ENCODE measurements at regions not wholly inside any gene's neighbourhood (a gene's known extent, or its start where the extent isn't known, plus 50 kb on each side); places are given as distances from the start of the nearest gene placed in this dataset.

DNA sequence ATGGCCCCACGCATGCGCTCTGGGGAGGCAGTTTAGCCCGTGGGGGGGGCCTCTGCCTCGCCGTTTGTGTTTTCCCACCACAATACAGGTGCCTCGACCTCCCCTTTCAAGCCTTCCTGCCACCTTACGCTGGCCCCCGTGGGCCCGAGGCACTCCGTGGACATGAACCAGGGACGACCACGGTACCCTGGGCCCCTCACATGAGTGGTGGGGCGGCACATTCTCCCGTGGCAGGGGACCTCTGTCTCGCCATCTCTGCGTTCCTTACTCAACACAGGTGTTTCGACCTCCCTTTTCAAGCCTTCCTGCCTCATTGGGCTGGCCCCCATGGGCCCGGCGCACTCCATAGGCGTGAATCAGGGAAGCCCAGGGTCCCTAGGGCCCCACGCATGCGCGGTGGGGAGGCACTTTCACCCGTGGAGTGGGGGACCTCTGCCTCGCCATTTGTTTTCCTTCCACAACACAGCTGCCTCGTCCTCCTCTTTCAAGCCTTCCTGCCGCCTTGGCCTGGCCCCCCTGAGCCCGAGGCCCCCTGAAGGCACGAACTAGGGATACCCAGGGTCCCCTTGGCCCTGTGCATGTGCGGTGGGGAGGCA, 339.5 kb downstream of the ALG10 start:
- DNase-seq (ENCODE audit: low read depth, low spot score) (no peak), FAIRE-seq (no peak)
- no peak for TF ChIP-seq GATA2 (IDR thresholded peaks at IDR 0.05; ENCODE audit: insufficient read depth, insufficient read length, low read depth, low read length)
- TF ChIP-seq, protein P1, sequence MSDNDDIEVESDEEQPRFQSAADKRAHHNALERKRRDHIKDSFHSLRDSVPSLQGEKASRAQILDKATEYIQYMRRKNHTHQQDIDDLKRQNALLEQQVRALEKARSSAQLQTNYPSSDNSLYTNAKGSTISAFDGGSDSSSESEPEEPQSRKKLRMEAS (IDR thresholded peaks at IDR 0.05; ENCODE audit: insufficient read depth, insufficient read length): no peak
- TF ChIP-seq FOS (IDR thresholded peaks at IDR 0.05; ENCODE audit: borderline replicate concordance, insufficient read depth, low read length): no peak
- TF ChIP-seq POLR2AphosphoS5 (IDR thresholded peaks at IDR 0.05; ENCODE audit: insufficient read depth, low read depth, low read length): no peak
- no peak for TF ChIP-seq JUN (IDR thresholded peaks at IDR 0.05; ENCODE audit: borderline replicate concordance, insufficient read depth, insufficient read length, low read depth)
- no peak for TF ChIP-seq CTCF (IDR thresholded peaks at IDR 0.05; ENCODE audit: extremely low read depth in 1 of 2, insufficient read depth in 1 of 2, low read depth in 1 of 2, low read length in 2 of 2)
- no peak for TF ChIP-seq POLR2A (IDR thresholded peaks at IDR 0.05; ENCODE audit: low read depth, low read length)
- no peak for TF ChIP-seq MYC (IDR thresholded peaks at IDR 0.05; ENCODE audit: low read depth, low read length)
- TF ChIP-seq EZH2 (IDR thresholded peaks at IDR 0.05; ENCODE audit: borderline replicate concordance, low read depth, low read length, severe bottlenecking): no peak
- Histone ChIP-seq H3K9me3 (replicated peaks; ENCODE audit: control insufficient read depth, insufficient read depth, low read length) (peaks cover 2% of the 10 kb centered on the region), H3K79me2 (ENCODE audit: control insufficient read depth, insufficient read depth, low read length) (no peaks in the 10 kb centered on the region), H2AFZ (ENCODE audit: low read depth, low read length) (no peak overlapping the region), H3K36me3 (ENCODE audit: control insufficient read depth in 2 of 2, extremely low read depth in 1 of 2, insufficient read depth in 2 of 2, low read length in 2 of 2) (no peaks in the 10 kb centered on the region), H3K9ac (replicated peaks; ENCODE audit: extremely low read depth, insufficient read depth, low read length) (no peak overlapping the region), H3K27ac (ENCODE audit: insufficient read depth, low read depth, low read length) (no peak overlapping the region), H4K20me1 (replicated peaks; ENCODE audit: control insufficient read depth, extremely low read depth, insufficient read depth, low read length) (no peaks in the 10 kb centered on the region), H3K4me3 (replicated peaks in 1 of 3; ENCODE audit: insufficient read depth in 1 of 3, low read depth in 1 of 3, low read length in 3 of 3) (no peak overlapping the region), H3K27me3 (ENCODE audit: control insufficient read depth in 2 of 2, insufficient read depth in 2 of 2, low read length in 2 of 2) (no peaks in the 10 kb centered on the region), H3K4me1 (ENCODE audit: control insufficient read depth, extremely low read depth, insufficient read depth, low read length) (no peaks in the 10 kb centered on the region), H3K4me2 (ENCODE audit: insufficient read depth, low read length) (no peak overlapping the region), H3K9me1 (replicated peaks; ENCODE audit: control insufficient read depth, extremely low read depth, insufficient read depth, low read length) (no peaks in the 10 kb centered on the region)
- ChIA-PET CTCF (no interaction called here), POLR2A (no interaction called here)
- dilution Hi-C loops (cut with MboI; ENCODE audit: extremely low pct_ligation_motif_present, low sequenced_read_pairs): no loop called here
- intact Hi-C loops (cut with micrococcal nuclease): no loop called here
- no TSS peak for BruUV-seq (replicated peaks)
